ENCODE measurements at regions not wholly inside any gene's neighbourhood (a gene's known extent, or its start where the extent isn't known, plus 50 kb on each side); places are given as distances from the start of the nearest gene placed in this dataset.

GRCh38 chr13:48858122-48858902 is 117.4 kb upstream of the FNDC3A start:
- TF ChIP-seq CTCF (IDR thresholded peaks at IDR 0.05) (no peak), ZFX (IDR thresholded peaks at IDR 0.05; ENCODE audit: borderline replicate concordance) (no peak)
- H3K27ac ChIP-seq: no peak overlapping the region

- no peak overlapping the region for H3K27ac ChIP-seq
- TF ChIP-seq CTCF (IDR thresholded peaks at IDR 0.05): no peak
- TF ChIP-seq ZFX (IDR thresholded peaks at IDR 0.05; ENCODE audit: borderline replicate concordance): no peak
These were observed 116.2 kb upstream of the FNDC3A start for GRCh38 chr13:48859272-48860105.

- no peak overlapping the region for H3K27ac ChIP-seq
- no peak for TF ChIP-seq ZFX (IDR thresholded peaks at IDR 0.05; ENCODE audit: borderline replicate concordance)
These were observed 115.3 kb upstream of the FNDC3A start for GRCh38 chr13:48860364-48860763.

GRCh38 chr13:48862572-48862971 is 113.1 kb upstream of the FNDC3A start:
- H3K27ac ChIP-seq: no peak overlapping the region
- TF ChIP-seq ZFX (IDR thresholded peaks at IDR 0.05; ENCODE audit: borderline replicate concordance): no peak

GRCh38 chr13:48864100-48864499 is 111.6 kb upstream of the FNDC3A start:
- TF ChIP-seq CTCF (IDR thresholded peaks at IDR 0.05): no peak
- TF ChIP-seq ZFX (IDR thresholded peaks at IDR 0.05; ENCODE audit: borderline replicate concordance): no peak
- H3K27ac ChIP-seq: no peak overlapping the region

- H3K27ac ChIP-seq: no peak overlapping the region
- TF ChIP-seq ZFX (IDR thresholded peaks at IDR 0.05; ENCODE audit: borderline replicate concordance): no peak
- TF ChIP-seq CTCF (IDR thresholded peaks at IDR 0.05): no peak
These were observed 109.5 kb upstream of the FNDC3A start for GRCh38 chr13:48866249-48866648.

GRCh38 chr13:48873081-48873480 is 102.6 kb upstream of the FNDC3A start:
- TF ChIP-seq ZFX (IDR thresholded peaks at IDR 0.05; ENCODE audit: borderline replicate concordance) (no peak), CTCF (IDR thresholded peaks at IDR 0.05) (no peak)
- H3K27ac ChIP-seq: no peak overlapping the region

- H3K27ac ChIP-seq: no peak overlapping the region
- TF ChIP-seq ZFX (IDR thresholded peaks at IDR 0.05; ENCODE audit: borderline replicate concordance) (no peak), CTCF (IDR thresholded peaks at IDR 0.05) (no peak)
These were observed 102.1 kb upstream of the FNDC3A start for GRCh38 chr13:48873587-48873986.

All from 22Rv1 (cell line).